ENCODE measurements at regions not wholly inside any gene's neighbourhood (a gene's known extent, or its start where the extent isn't known, plus 50 kb on each side); places are given as distances from the start of the nearest gene placed in this dataset.

- no peak for DNase-seq (ENCODE audit: extremely low read depth, low read depth)
These were observed 381.4 kb downstream of the ELAVL2 start for GRCh38 chr9:23444658-23445057.

GRCh38 chr9:23447166-23447565, 378.9 kb downstream of the ELAVL2 start:
- no peak for DNase-seq (ENCODE audit: extremely low read depth, low read depth)
- TF ChIP-seq CTCF (IDR thresholded peaks at IDR 0.05; ENCODE audit: low read depth, low read length) = no peak

More at GRCh38 chr9:23444658-23445057, 381.4 kb downstream of the ELAVL2 start:
- no peak for TF ChIP-seq CTCF (IDR thresholded peaks at IDR 0.05; ENCODE audit: low read depth, low read length)

DNA sequence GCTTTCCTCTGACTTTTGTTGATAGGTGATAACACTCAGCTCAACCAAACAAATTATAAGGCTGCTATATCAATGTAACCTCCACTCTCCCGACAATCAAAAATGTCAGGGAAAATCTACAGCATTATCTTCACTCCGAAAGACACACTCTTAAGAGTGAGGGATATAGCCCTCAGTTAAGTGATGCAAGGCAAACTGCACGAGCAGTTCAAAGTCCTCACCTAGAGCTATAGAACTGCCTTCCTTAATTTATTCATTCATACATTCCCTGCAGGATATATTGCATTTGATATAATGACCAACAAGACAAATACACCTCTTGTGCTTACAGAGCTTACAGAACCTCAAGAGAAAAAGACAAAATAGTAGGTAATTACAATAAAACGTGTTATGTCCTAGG, 378.1 kb downstream of the ELAVL2 start:
- no peak for DNase-seq (ENCODE audit: extremely low read depth, low read depth)
- TF ChIP-seq CTCF (IDR thresholded peaks at IDR 0.05; ENCODE audit: low read depth, low read length) = no peak

- TF ChIP-seq CTCF (IDR thresholded peaks at IDR 0.05; ENCODE audit: low read depth, low read length) = no peak
- no peak for DNase-seq (ENCODE audit: extremely low read depth, low read depth)
These were observed 374.1 kb downstream of the ELAVL2 start for GRCh38 chr9:23451802-23452418.

DNA sequence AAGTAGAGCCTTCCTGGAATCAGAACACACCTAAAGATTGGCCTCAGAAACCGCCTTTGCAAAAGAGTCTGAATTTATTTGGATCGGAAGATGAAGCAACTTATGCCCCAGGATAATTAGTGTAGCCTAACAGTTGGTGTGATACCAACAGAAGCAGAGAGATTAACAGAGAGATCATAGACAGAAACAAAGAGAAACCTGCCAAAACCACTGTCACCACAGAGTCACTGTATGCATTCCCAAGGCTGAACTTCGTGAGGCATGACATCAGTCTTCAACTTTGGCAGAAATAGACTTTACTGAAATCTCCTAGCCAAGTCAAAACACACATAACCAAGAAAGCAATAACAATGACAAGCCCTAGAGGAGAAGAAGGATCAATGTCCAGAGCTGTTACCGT, 361.8 kb downstream of the ELAVL2 start:
- no peak for TF ChIP-seq CTCF (IDR thresholded peaks at IDR 0.05; ENCODE audit: low read depth, low read length)
- no peak for DNase-seq (ENCODE audit: extremely low read depth, low read depth)

DNA sequence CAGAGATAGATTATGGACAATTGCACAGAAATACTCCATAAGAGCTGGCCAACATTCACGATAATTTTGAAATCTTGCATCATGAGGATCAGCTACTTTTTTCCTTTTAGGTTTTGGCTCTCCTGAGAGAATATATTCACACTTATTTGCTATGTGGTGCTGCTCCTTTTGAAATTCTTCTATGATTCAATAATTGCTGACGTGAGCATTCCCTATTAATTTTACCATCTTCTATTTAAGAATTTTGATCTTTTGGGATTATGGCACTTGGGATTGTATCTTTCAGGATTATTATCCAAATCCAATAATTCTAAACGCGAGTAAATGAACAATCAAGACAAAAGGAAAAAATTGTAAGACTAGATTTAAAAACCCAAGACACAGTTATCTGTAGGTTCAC, 358.8 kb downstream of the ELAVL2 start:
- no peak for TF ChIP-seq CTCF (IDR thresholded peaks at IDR 0.05; ENCODE audit: low read depth, low read length)
- no peak for DNase-seq (ENCODE audit: extremely low read depth, low read depth)

GRCh38 chr9:23477908-23478307, 348.1 kb downstream of the ELAVL2 start:
- no peak for DNase-seq (ENCODE audit: extremely low read depth, low read depth)

More at GRCh38 chr9:23477908-23478307, 348.1 kb downstream of the ELAVL2 start:
- no peak for TF ChIP-seq CTCF (IDR thresholded peaks at IDR 0.05; ENCODE audit: low read depth, low read length)
